HG02759 (cell line): ENCODE measurements at regions not wholly inside any gene's neighbourhood (a gene's known extent, or its start where the extent isn't known, plus 50 kb on each side); places are given as distances from the start of the nearest gene placed in this dataset.

Experiments
- ATAC-seq: cut with Tn5 transposase; IDR thresholded peaks from one replicate; pipeline ENCODE4 v1.9.1; 2021; ENCODE audit warnings: mild to moderate bottlenecking, moderate library complexity; ENCODE audit not compliant: unreplicated experiment

DNA sequence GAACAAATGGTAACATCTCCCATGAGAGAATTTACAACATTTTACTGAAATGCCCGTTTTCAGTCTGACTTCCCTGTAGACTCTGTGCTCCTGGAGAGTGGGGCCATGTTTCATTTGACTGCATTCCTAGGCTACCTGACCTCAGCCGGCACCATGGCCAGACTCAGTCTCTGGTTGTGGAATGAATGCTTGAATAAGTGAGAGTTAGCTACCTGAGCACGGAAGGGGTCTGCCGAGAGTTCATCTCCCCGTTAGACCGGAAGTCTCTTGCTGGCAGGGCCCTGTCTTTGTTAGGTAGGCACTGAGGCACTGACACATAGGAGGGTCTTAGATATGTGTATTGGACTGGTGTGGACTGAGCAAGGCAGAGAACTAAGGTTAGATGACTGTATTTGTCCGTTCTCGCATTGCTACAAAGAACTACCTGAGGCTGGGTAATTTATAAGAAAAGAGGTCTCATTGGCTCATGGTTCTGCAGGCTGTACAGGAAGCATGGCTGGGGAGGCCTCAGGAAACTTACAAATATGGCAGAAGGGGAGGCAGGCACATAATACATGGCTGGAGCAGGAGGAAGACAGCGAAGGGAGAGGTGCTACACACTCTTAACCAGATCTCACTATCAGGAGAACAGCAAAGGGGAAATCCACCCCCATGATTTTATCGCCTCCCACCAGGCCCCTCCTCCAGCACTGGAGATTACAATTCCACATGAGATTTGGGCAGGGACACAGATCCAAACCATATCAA, 271.2 kb downstream of the GLI2 start:
- no peak for ATAC-seq

GRCh38 chr2:121007490-121007853, 271.8 kb downstream of the GLI2 start:
- ATAC-seq = no peak

DNA sequence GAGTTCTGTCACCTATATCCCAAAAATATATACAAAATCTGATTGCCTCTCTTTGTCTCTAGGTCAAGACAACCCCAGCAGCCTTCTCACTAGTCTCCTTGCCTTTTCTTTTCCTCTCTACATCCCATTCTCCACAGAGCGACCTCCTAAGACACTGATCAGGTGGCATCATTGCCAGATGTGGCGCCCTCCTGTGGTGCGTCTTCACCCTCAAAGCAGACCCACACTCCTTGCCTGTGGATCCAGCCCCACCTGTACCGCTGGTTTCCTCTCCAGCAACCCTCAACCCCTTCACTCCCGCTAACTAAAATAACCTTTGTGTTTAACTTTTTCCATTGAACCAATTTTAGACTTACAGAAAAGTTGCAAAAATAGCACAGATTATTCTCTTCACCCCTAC, 273.3 kb downstream of the GLI2 start:
- ATAC-seq = no peak

- ATAC-seq = no peak
Measured at GRCh38 chr2:121010998-121011397, 274.0 kb downstream of the TFCP2L1 start.

- no peak for ATAC-seq
Measured at GRCh38 chr2:121014876-121015275, 270.1 kb downstream of the TFCP2L1 start.

DNA sequence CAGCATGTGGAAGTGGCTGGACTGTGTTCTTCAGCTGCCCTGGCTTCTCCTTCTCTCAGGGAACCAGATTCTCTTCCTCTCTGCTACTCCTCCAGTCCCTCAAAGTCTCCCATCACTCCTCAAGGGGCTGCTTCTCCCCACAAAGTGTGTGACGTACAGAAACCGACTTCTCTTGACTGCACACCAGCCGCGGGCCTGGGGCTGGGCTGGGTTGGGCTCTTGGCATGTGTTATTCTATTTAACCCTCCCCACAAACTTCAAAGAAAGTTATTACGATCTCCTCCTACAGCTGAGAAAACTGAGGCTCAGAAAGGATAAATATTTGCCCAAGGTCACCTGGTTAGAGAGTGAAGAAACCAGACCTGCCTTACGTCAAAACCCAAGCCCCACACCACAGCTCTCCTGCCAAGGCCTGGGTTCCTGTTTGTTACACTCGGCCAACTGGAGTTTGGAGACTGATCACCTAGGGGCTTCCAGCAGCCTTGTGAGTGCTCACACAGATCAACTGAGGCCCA, 269.0 kb downstream of the TFCP2L1 start:
- no peak for ATAC-seq

DNA sequence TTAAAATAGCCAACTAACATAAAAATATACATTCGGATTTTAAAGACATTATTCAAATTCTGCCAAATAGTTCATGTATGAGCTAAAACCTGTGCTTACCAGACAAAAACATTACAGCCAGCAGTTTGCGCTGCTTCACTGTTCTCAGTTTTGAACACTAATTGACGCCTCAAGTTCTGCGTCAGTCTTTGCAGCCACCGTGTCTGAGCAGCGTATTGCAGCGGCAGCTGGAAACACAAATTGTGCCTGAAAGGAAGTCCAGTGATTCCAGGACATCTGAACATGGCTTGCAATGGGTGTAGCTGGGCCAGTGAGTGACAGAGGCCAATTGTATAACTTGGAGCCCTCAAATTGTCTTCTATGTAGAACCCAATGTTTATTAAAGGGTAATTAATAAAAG, 267.6 kb downstream of the TFCP2L1 start:
- no peak for ATAC-seq

DNA sequence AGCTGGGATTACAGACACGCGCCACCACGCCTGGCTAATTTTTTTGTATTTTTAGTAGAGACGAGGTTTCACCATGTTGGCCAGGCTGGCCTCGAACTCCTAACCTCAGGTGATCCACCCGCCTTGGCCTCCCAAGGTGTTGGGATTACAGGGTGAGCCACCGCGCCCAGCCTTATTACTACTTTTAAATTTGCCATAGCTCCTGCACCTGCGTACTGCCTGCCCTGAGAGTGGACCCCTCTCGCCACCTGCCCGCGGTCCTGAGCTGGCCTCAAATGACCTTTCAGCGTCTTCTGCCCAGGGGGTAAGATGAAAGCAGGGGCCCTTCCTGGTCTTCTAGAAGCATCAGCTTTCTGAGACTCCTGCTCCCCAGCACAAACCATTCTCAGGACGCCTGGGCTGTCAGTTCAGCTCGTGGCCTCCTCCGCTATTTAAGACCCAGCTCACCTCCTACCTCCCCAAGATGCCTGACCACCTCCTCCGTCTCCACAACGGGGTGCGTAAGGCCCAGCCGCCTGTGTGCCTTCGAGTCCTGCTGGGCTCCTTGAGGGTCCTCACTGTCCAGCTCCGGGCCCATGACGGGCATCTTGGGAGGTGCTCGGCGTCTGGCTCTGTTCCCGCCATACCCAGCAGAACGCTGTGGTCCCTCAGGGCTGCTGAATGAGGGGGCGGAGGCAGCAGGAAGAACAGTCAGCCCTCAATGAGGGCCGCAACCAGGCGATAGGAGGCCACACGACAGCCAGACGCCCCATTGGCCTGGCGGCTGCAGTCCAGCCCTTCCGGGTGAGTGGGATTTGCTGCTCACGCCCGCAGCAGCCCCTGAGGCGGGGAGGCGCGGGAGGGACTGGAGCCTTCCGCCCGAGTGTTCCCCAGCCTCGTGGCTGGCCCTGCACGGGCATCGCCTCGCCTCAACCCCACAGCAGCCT, 266.6 kb downstream of the TFCP2L1 start:
- ATAC-seq = no peak

- no peak for ATAC-seq
Measured at GRCh38 chr2:121019071-121019470, 265.9 kb downstream of the TFCP2L1 start.

DNA sequence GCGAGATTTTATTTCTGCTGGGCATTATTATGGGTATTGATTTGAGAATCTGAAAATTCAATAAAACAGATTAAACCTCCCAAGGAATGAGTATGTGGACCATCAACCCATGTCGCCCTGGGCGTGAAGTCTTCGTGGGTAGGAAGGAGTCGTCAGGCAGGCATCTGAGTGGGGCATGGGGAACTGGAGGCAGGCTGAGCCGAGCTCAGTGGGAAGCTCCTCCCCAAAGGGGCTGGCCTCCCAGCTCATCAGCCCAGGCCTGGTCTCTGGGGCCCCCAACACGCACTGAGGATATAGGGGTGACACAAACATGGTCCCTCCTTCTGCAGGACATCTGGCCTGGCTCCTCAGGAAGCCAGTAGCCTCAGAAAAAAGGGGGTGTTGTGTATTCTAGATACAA, 265.2 kb downstream of the TFCP2L1 start:
- no peak for ATAC-seq

GRCh38 chr2:121021685-121022084, 263.3 kb downstream of the TFCP2L1 start:
- ATAC-seq = no peak

DNA sequence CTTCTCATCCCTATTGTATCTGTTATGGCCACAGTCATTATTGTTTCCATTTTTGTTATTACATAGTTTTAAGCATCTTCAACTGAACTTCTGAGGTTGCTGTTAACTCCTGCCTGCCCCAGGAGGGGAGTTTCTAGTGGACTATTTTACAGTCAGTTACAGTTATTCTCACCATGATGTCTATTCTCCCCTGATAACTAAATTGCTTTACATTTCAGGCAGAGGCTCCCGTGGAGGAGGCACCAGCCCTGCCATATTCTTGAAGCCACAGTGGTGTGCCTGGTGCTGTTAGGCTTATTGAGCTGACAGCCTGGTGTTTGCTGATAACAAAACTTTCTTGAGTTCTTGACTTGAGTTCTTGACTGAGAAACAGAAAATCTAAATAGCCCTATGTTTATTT, 256.4 kb downstream of the TFCP2L1 start:
- no peak for ATAC-seq

GRCh38 chr2:121030523-121030922, 254.5 kb downstream of the TFCP2L1 start:
- no peak for ATAC-seq

- ATAC-seq = no peak
Measured at GRCh38 chr2:121031568-121032340, 253.2 kb downstream of the TFCP2L1 start.

GRCh38 chr2:121033461-121033996, 251.5 kb downstream of the TFCP2L1 start:
- ATAC-seq = no peak

DNA sequence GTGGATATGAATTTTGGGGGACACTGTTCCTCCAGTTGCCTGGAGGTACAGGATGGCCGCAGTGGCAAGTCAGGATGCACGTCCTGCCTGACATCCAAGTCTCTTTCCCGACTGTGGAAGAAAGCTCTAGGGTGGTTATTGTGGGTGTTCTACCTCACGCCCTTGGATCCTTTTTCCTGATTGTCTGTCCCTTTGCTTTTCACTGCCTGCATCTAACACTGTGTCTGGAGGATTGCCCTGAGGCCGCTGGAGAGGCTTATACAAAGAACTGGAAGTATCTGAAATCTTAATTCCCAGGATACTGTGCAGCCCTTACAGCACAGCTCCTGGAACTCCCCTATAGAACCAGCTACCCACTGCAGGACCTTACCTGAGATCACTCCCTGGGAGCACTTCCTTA, 250.5 kb downstream of the TFCP2L1 start:
- no peak for ATAC-seq

- ATAC-seq = no peak
Measured at GRCh38 chr2:121036226-121036692, 248.7 kb downstream of the TFCP2L1 start.

DNA sequence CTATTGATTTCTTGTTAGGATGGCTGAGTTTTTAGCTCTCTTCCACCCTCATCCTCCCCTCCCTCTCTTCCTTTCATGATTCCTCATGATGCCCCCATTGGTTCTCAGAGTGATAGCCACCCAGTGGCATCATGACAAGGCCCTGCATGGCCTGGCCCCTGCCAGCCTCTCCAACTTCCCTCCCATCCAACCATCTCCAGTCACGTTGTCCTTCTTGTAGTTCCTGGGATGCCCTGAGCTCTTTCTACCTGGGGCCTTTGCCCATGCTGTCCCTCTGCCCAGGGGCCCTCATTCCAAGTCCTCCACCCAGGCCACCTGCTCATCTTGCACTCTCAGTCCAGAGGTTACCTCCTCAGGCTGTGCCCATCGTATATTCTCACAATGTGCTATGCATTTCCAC, 247.5 kb downstream of the TFCP2L1 start:
- no peak for ATAC-seq

GRCh38 chr2:121038031-121038430, 247.0 kb downstream of the TFCP2L1 start:
- ATAC-seq = no peak

GRCh38 chr2:121038431-121038830, 246.6 kb downstream of the TFCP2L1 start:
- no peak for ATAC-seq
